ENCODE measurements at regions not wholly inside any gene's neighbourhood (a gene's known extent, or its start where the extent isn't known, plus 50 kb on each side); places are given as distances from the start of the nearest gene placed in this dataset.

DNA sequence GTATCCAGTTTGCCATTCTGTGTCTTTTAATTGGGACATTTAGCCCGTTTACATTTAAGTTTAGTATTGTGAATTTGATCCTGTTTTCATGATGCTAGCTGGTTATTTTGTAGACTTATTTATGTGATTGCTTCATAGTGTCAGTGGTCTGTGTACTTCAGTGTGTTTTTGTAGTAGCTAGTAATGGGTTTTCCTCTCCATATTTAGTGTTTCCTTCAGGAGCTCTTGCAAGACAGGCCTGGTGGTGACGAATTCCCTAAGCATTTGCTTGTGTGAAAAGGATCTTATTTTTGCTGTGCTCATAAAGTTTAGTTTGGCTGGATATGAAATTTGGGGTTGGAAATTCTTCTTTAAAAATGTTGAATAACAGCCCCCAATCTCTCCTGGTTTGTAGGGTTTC, 69.2 kb upstream of the PDC start:
- H3K4me3 Mint-ChIP-seq (ENCODE audit: unreplicated experiment) = no peak overlapping the region
- no peaks in the 10 kb centered on the region for H3K4me1 Mint-ChIP-seq (ENCODE audit: unreplicated experiment)
- TF ChIP-seq, protein P1, sequence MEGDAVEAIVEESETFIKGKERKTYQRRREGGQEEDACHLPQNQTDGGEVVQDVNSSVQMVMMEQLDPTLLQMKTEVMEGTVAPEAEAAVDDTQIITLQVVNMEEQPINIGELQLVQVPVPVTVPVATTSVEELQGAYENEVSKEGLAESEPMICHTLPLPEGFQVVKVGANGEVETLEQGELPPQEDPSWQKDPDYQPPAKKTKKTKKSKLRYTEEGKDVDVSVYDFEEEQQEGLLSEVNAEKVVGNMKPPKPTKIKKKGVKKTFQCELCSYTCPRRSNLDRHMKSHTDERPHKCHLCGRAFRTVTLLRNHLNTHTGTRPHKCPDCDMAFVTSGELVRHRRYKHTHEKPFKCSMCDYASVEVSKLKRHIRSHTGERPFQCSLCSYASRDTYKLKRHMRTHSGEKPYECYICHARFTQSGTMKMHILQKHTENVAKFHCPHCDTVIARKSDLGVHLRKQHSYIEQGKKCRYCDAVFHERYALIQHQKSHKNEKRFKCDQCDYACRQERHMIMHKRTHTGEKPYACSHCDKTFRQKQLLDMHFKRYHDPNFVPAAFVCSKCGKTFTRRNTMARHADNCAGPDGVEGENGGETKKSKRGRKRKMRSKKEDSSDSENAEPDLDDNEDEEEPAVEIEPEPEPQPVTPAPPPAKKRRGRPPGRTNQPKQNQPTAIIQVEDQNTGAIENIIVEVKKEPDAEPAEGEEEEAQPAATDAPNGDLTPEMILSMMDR (IDR thresholded peaks at IDR 0.05; ENCODE audit: unreplicated experiment) = no peak
- H3K27ac Mint-ChIP-seq (ENCODE audit: unreplicated experiment) = no peak overlapping the region
- H3K36me3 Mint-ChIP-seq (ENCODE audit: low read depth, unreplicated experiment) = no peaks in the 10 kb centered on the region
- no peaks in the 10 kb centered on the region for H3K9me3 Mint-ChIP-seq (ENCODE audit: unreplicated experiment)
- no peak for DNase-seq (ENCODE audit: low spot score)
- H3K27me3 Mint-ChIP-seq (ENCODE audit: unreplicated experiment) = no peaks in the 10 kb centered on the region

DNA sequence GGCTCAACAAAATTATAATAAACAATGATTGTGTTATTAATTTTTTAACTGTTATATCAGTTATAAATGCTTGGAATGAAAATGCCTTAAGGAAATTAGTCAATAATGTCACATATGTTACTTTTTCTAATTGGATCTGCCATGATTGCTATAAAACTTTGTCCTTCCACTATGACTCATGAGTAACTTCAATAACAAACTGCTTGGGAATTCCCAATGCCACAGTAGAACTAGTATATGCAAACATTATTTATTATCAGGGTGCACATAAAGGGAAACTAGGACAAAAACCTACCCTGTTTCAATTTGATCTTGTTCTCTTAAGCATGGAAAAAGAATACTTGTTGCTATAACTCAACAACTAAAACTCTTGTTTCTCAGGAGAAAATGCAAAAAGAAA, 59.1 kb upstream of the PDC start:
- no peak overlapping the region for H3K4me3 Mint-ChIP-seq (ENCODE audit: unreplicated experiment)
- no peaks in the 10 kb centered on the region for H3K4me1 Mint-ChIP-seq (ENCODE audit: unreplicated experiment)
- no peak overlapping the region for H3K27ac Mint-ChIP-seq (ENCODE audit: unreplicated experiment)
- TF ChIP-seq, protein P1 (IDR thresholded peaks at IDR 0.05; ENCODE audit: unreplicated experiment) = no peak
- no peaks in the 10 kb centered on the region for H3K9me3 Mint-ChIP-seq (ENCODE audit: unreplicated experiment)
- peaks cover 3% of the 10 kb centered on the region for H3K27me3 Mint-ChIP-seq (ENCODE audit: unreplicated experiment)
- DNase-seq (ENCODE audit: low spot score) = no peak
- H3K36me3 Mint-ChIP-seq (ENCODE audit: low read depth, unreplicated experiment) = peaks cover 7% of the 10 kb centered on the region

DNA sequence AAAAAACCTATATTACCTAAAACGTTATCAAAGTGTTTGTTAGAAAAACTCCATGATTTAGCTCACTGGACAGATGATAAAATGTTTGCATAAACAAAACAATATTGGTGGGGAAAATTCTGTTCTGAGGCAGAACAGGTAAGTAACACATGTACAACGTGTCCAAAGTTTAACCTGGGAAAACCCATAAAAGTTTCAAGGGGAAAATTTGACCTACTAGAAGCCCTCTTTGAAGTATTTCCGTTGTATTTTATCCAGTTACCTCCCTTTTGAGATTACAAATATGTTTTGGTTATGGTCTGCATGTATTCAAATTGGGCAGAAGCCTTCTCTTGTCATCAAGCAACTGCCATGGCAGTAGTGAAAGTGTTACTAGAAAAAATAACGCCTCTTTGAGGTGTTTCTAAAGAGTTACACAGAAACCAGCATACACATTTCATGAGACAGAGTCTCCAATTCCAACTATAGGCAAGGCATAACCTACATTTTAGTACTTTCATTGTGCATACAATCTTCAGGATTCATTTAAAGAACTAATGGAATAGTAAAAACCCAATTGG, 58.0 kb upstream of the PDC start:
- H3K4me3 Mint-ChIP-seq (ENCODE audit: unreplicated experiment) = no peak overlapping the region

DNA sequence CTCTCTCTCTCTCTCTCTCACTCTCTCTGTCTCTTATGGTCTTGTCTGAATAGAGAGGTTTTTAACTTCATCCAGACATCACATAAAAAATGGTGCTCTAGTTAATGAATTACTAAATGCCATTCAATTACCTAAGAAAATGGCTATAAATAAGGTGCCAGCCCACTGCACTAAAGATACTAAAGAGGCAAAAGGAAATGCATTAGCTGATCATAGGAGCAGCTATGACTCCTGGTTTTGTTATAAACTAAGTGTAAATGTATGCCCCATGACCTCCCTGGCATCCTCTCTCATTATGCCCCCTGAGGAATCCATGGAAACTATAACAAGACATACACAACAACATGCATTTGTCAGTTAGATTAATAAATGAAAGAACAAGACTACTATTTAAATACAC, 57.5 kb upstream of the PDC start:
- TF ChIP-seq, protein P1 (IDR thresholded peaks at IDR 0.05; ENCODE audit: unreplicated experiment) = no peak
- no peak overlapping the region for H3K27ac Mint-ChIP-seq (ENCODE audit: unreplicated experiment)
- H3K9me3 Mint-ChIP-seq (ENCODE audit: unreplicated experiment) = no peaks in the 10 kb centered on the region
- no peak for DNase-seq (ENCODE audit: low spot score)
- H3K4me3 Mint-ChIP-seq (ENCODE audit: unreplicated experiment) = no peak overlapping the region
- peaks cover 2% of the 10 kb centered on the region for H3K27me3 Mint-ChIP-seq (ENCODE audit: unreplicated experiment)
- H3K4me1 Mint-ChIP-seq (ENCODE audit: unreplicated experiment) = no peaks in the 10 kb centered on the region
- H3K36me3 Mint-ChIP-seq (ENCODE audit: low read depth, unreplicated experiment) = peaks cover 7% of the 10 kb centered on the region

More for the DNA sequence above, 58.0 kb upstream of the PDC start:
- Mint-ChIP-seq H3K9me3 (ENCODE audit: unreplicated experiment) (no peaks in the 10 kb centered on the region), H3K27me3 (ENCODE audit: unreplicated experiment) (peaks cover 2% of the 10 kb centered on the region), H3K36me3 (ENCODE audit: low read depth, unreplicated experiment) (peaks cover 7% of the 10 kb centered on the region), H3K27ac (ENCODE audit: unreplicated experiment) (no peak overlapping the region), H3K4me1 (ENCODE audit: unreplicated experiment) (no peaks in the 10 kb centered on the region)
- no peak for DNase-seq (ENCODE audit: low spot score)
- TF ChIP-seq, protein P1 (IDR thresholded peaks at IDR 0.05; ENCODE audit: unreplicated experiment) = no peak

DNA sequence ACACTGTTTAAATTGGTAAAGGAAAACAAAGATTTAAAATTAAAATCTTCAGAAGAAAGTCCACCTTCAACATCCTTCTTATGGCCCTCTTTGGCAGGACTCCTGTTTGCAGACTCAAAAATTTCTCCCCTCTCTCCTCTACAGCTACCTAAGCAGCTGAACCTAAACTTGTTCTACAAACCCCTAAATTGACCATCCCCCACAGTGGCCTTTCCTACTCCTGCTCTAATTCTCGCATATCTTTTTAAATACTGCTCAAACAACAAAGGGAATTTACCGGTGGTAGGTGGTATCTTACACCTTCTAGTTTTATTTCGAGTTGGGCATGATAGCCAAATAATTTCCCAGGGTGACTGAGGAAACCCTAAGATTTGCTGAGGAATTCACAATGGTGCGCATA, 53.5 kb upstream of the PDC start:
- no peaks in the 10 kb centered on the region for H3K9me3 Mint-ChIP-seq (ENCODE audit: unreplicated experiment)

More for the DNA sequence above, 53.5 kb upstream of the PDC start:
- TF ChIP-seq, protein P1 (IDR thresholded peaks at IDR 0.05; ENCODE audit: unreplicated experiment) = no peak
- H3K27ac Mint-ChIP-seq (ENCODE audit: unreplicated experiment) = no peak overlapping the region
- no peaks in the 10 kb centered on the region for H3K36me3 Mint-ChIP-seq (ENCODE audit: low read depth, unreplicated experiment)
- H3K4me1 Mint-ChIP-seq (ENCODE audit: unreplicated experiment) = no peaks in the 10 kb centered on the region
- H3K4me3 Mint-ChIP-seq (ENCODE audit: unreplicated experiment) = no peak overlapping the region
- H3K27me3 Mint-ChIP-seq (ENCODE audit: unreplicated experiment) = peaks cover 6% of the 10 kb centered on the region
- no peak for DNase-seq (ENCODE audit: low spot score)
